ENCODE measurements at regions not wholly inside any gene's neighbourhood (a gene's known extent, or its start where the extent isn't known, plus 50 kb on each side); places are given as distances from the start of the nearest gene placed in this dataset.
"Not testable (repeated sequence)": the region's sequence is repeated elsewhere in the genome, so short reads cannot be mapped to it uniquely, and the experiment has no call there.

DNA sequence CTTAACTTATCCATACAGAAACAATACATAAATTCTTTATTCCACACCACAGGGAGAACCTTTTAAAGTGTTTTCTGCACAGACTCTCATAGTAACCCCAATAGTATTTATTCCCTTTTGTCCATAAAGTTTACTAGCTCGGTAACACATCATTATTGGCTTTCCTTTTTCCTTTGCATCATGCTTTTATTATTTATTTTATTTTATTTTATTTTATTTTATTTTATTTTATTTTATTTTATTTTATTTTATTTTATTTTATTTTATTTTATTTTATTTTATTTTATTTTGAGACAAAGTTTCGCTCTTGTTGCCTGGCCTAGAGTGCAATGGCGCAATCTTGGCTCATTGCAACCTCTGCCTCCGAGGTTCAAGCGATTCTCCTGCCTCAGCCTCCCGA lies 655.4 kb downstream of the VGLL3 start:
- 82 to 92% (median 84%) methylated on average over 6 of the region's 6 CpGs for WGBS, 3 donors
- H3K27ac ChIP-seq (ENCODE audit: low read depth in 1 of 3, low read length in 2 of 3); H3K4me3 ChIP-seq (ENCODE audit: low read depth in 1 of 3, low read length in 3 of 3); H3K9me3 ChIP-seq (ENCODE audit: control insufficient read depth in 2 of 2, insufficient read depth in 1 of 2, low read depth in 1 of 2, low read length in 1 of 2); H3K4me1 ChIP-seq (ENCODE audit: control insufficient read depth in 3 of 3, insufficient read depth in 2 of 3, low read depth in 1 of 3, low read length in 2 of 3); H3K27me3 ChIP-seq (ENCODE audit: control insufficient read depth in 3 of 3, insufficient read depth in 3 of 3, low read length in 3 of 3); H3K36me3 ChIP-seq (ENCODE audit: control insufficient read depth in 3 of 3, insufficient read depth in 2 of 3, low read depth in 1 of 3, low read length in 3 of 3); FAIRE-seq; DNase-seq: not testable (repeated sequence)

DNA sequence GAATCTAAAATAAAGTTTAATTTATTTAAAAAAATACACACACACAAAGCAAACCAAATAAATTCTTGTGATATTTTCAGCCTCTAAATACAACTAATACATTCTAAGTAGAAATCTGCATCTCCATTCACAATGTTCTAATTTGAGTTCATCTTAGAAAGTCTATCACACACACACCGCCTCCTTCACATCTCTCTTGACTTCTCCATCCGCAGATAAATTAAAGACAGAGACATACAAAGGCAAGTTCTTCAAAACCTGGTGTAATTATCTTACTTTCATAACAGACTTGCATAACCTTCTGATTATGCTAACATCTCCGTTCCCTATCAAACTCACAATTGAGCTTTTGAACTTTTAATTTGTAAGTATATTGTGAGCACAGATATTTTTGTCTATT lies 657.3 kb downstream of the VGLL3 start:
- H3K27me3 ChIP-seq (ENCODE audit: control insufficient read depth in 3 of 3, insufficient read depth in 3 of 3, low read length in 3 of 3): no peaks in the 10 kb centered on the region
- DNase-seq (no peak), FAIRE-seq (no peak)
- no peaks in the 10 kb centered on the region for H3K36me3 ChIP-seq (ENCODE audit: control insufficient read depth in 3 of 3, insufficient read depth in 2 of 3, low read depth in 1 of 3, low read length in 3 of 3)
- H3K27ac ChIP-seq (ENCODE audit: low read depth in 1 of 3, low read length in 2 of 3): no peak overlapping the region
- H3K4me1 ChIP-seq (ENCODE audit: control insufficient read depth in 3 of 3, insufficient read depth in 2 of 3, low read depth in 1 of 3, low read length in 2 of 3): no peaks in the 10 kb centered on the region
- no peak overlapping the region for H3K4me3 ChIP-seq (ENCODE audit: low read depth in 1 of 3, low read length in 3 of 3)
- H3K9me3 ChIP-seq (ENCODE audit: control insufficient read depth in 2 of 2, insufficient read depth in 1 of 2, low read depth in 1 of 2, low read length in 1 of 2): no peaks in the 10 kb centered on the region
- 90 to 91% (median 90%) methylated on average over 3 of the region's 3 CpGs for WGBS, 3 donors

DNA sequence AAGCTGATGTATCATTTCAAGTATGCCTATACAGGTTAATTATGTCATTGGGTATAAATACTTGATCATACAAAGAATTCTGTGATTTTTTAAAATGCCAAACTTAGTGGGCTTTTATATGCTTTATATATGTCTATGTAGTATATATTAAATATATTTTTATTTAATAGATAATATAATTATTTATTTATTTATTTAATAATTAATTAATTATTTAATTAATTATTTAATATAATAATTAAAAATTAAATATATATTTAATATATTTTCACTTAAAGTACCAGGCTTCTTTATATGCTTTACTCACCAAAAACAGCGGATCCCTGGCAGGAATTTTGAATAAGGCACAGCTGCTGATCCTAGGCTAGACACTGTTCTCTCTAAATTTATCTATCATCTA lies 687.0 kb downstream of the VGLL3 start:
- WGBS, 3 donors: 94 to 95% (median 95%) methylated on average over 1 of the region's 1 CpG
- Histone ChIP-seq H3K27ac (ENCODE audit: low read depth in 1 of 3, low read length in 2 of 3) (no peak overlapping the region), H3K36me3 (ENCODE audit: control insufficient read depth in 3 of 3, insufficient read depth in 2 of 3, low read depth in 1 of 3, low read length in 3 of 3) (no peaks in the 10 kb centered on the region), H3K4me1 (ENCODE audit: control insufficient read depth in 3 of 3, insufficient read depth in 2 of 3, low read depth in 1 of 3, low read length in 2 of 3) (no peaks in the 10 kb centered on the region), H3K9me3 (ENCODE audit: control insufficient read depth in 2 of 2, insufficient read depth in 1 of 2, low read depth in 1 of 2, low read length in 1 of 2) (no peaks in the 10 kb centered on the region), H3K27me3 (ENCODE audit: control insufficient read depth in 3 of 3, insufficient read depth in 3 of 3, low read length in 3 of 3) (no peaks in the 10 kb centered on the region), H3K4me3 (ENCODE audit: low read depth in 1 of 3, low read length in 3 of 3) (no peak overlapping the region)
- DNase-seq: no peak
- no peak for FAIRE-seq

DNA sequence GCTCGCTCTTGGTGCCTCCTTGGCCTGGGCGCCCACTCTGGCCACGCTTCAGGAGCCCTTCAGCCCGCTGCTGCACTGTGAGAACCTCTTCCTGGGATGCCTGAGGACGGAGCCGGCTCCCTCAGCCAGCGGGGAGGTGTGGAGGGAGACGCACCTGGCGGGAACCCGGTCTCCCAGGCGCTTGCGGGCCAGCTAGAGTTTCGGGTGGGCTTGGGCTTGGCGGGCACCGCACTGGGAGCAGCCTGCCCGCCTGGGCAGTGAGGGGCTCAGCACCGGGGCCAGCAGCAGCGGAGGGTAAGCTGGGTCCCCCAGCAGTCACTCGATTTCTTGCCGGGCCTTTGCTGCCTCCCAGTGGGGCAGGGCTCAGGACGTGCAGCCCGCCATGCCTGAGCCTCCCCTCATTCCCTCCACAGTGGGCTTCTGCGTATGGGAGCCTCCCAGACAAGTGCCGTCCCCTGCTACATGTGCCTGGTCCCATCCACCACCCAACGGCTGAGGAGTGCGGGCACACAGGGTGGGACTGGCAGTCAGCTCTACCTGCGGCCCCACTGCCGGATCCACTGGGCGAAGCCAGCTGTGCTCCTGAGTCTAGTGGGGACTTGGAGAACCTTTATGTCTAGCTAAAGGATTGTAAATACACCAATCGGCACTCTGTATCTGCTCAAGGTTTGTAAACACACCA lies 708.7 kb downstream of the VGLL3 start:
- FAIRE-seq (no peak), DNase-seq (no peak)
- Histone ChIP-seq H3K27ac (ENCODE audit: low read depth in 1 of 3, low read length in 2 of 3) (no peak overlapping the region), H3K9me3 (ENCODE audit: control insufficient read depth in 2 of 2, insufficient read depth in 1 of 2, low read depth in 1 of 2, low read length in 1 of 2) (peaks cover 0 to 7% of the 10 kb centered on the region in 2 donors), H3K4me3 (ENCODE audit: low read depth in 1 of 3, low read length in 3 of 3) (no peak overlapping the region), H3K36me3 (ENCODE audit: control insufficient read depth in 3 of 3, insufficient read depth in 2 of 3, low read depth in 1 of 3, low read length in 3 of 3) (no peaks in the 10 kb centered on the region), H3K27me3 (ENCODE audit: control insufficient read depth in 3 of 3, insufficient read depth in 3 of 3, low read length in 3 of 3) (no peaks in the 10 kb centered on the region), H3K4me1 (ENCODE audit: control insufficient read depth in 3 of 3, insufficient read depth in 2 of 3, low read depth in 1 of 3, low read length in 2 of 3) (no peaks in the 10 kb centered on the region)
- 87 to 92% (median 91%) methylated on average over 30 of the region's 30 CpGs for WGBS, 3 donors

DNA sequence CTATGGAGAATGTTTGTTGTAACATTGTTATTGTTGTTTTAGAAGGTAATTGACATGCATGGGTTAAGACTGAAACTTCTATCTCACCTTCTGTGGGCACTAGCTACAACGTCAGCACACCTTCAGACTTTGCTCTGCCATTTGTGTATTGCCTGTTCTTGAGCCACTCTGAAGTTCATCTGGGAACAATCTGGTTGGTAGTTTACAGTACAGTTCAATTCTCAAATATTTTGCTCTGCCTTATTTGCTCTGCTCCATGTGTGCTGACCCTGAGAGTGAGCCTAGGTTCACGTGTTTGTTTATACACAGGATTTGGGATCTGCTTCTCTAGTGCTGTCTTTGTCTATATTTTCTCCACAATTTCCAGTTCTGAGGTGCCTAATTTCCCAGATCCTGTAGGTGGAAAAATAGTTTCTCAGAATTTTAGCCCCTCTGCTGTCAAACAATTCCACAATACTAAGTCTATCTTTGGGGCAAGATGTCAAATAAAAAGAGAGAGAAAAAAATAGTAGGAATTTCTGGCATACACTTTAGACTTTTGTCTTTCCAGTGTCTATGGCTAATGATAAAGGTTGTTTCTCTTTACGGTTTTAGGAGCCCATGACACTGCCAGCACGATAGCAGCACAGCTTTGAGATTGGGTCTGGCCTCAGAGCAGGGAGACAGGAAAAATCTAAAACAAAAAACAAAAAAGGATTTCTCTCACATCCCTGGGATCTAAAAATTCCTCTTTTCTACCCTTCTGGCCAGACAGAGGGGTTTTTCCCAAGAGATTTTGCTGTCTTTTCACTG lies 721.4 kb downstream of the VGLL3 start:
- no peak overlapping the region for H3K4me3 ChIP-seq (ENCODE audit: low read depth in 1 of 3, low read length in 3 of 3)
- no peaks in the 10 kb centered on the region for H3K27me3 ChIP-seq (ENCODE audit: control insufficient read depth in 3 of 3, insufficient read depth in 3 of 3, low read length in 3 of 3)
- no peak for FAIRE-seq
- no peaks in the 10 kb centered on the region for H3K9me3 ChIP-seq (ENCODE audit: control insufficient read depth in 2 of 2, insufficient read depth in 1 of 2, low read depth in 1 of 2, low read length in 1 of 2)
- H3K4me1 ChIP-seq (ENCODE audit: control insufficient read depth in 3 of 3, insufficient read depth in 2 of 3, low read depth in 1 of 3, low read length in 2 of 3): no peaks in the 10 kb centered on the region
- no peak overlapping the region for H3K27ac ChIP-seq (ENCODE audit: low read depth in 1 of 3, low read length in 2 of 3)
- H3K36me3 ChIP-seq (ENCODE audit: control insufficient read depth in 3 of 3, insufficient read depth in 2 of 3, low read depth in 1 of 3, low read length in 3 of 3): no peaks in the 10 kb centered on the region
- 27 to 46% (median 29%) methylated on average over 4 of the region's 4 CpGs for WGBS, 3 donors
- DNase-seq: peak in 1 of 2 donors; percentile 4

DNA sequence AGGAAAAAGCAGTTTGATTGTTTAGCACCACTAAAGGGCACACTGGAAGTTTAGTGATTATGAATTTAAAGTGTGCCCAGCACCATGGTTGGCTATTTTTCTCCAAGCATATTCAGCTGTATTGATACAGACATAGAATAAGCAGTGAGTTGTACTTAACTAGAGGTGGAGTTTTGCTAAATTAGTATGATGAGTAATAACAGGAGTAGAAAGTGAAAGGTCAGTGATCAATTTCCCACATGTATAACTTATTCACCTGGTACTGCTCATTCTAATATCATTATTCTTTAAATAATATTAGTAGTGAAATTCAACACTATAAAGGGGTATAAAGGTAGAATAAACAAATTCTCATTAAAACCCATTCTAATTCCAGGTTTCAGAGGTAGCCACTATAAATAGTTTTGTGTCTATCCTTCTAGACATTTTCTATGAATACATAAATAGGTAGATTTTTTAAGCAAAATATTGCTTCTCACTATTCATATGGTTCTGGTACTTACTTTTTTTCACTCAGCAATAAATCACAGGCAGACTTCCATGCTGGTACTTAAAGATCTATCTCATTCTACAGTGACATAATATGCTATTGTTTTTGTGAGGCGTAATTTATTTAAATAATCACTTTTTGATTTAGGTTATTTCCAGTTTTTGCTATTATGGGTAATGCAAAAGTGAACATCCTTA lies 732.9 kb downstream of the VGLL3 start:
- no peak for DNase-seq
- no peak for FAIRE-seq
- 85 to 95% (median 94%) methylated on average over 1 of the region's 1 CpG for WGBS, 3 donors
- no peaks in the 10 kb centered on the region for H3K27me3 ChIP-seq (ENCODE audit: control insufficient read depth in 3 of 3, insufficient read depth in 3 of 3, low read length in 3 of 3)
- H3K27ac ChIP-seq (ENCODE audit: low read depth in 1 of 3, low read length in 2 of 3): no peak overlapping the region
- H3K36me3 ChIP-seq (ENCODE audit: control insufficient read depth in 3 of 3, insufficient read depth in 2 of 3, low read depth in 1 of 3, low read length in 3 of 3): no peaks in the 10 kb centered on the region
- H3K4me1 ChIP-seq (ENCODE audit: control insufficient read depth in 3 of 3, insufficient read depth in 2 of 3, low read depth in 1 of 3, low read length in 2 of 3): no peaks in the 10 kb centered on the region
- no peak overlapping the region for H3K4me3 ChIP-seq (ENCODE audit: low read depth in 1 of 3, low read length in 3 of 3)
- no peaks in the 10 kb centered on the region for H3K9me3 ChIP-seq (ENCODE audit: control insufficient read depth in 2 of 2, insufficient read depth in 1 of 2, low read depth in 1 of 2, low read length in 1 of 2)

DNA sequence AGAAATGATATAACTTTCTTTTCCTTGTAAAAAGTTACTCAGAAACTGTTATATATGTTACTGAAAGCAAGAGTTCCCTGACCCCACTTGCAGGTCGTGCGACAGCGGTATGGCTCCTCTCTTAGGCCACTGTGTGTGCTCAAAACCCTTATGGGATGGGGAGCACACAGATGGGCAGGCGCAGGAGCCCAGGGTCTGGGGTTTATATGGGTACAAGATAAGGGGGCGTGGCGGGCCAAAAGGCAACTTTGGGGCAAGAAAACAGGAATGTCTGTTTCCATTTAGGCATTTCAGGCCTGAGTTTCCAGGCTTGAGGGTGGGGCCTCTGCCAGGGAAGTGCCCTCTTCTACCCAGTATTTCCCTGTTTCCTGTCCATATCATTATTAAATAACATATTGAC lies 736.5 kb downstream of the VGLL3 start:
- H3K4me1 ChIP-seq (ENCODE audit: control insufficient read depth in 3 of 3, insufficient read depth in 2 of 3, low read depth in 1 of 3, low read length in 2 of 3): no peaks in the 10 kb centered on the region
- 74 to 91% (median 88%) methylated on average over 6 of the region's 6 CpGs for WGBS, 3 donors
- no peak for DNase-seq
- no peaks in the 10 kb centered on the region for H3K36me3 ChIP-seq (ENCODE audit: control insufficient read depth in 3 of 3, insufficient read depth in 2 of 3, low read depth in 1 of 3, low read length in 3 of 3)
- H3K4me3 ChIP-seq (ENCODE audit: low read depth in 1 of 3, low read length in 3 of 3): no peak overlapping the region
- FAIRE-seq: no peak
- no peaks in the 10 kb centered on the region for H3K9me3 ChIP-seq (ENCODE audit: control insufficient read depth in 2 of 2, insufficient read depth in 1 of 2, low read depth in 1 of 2, low read length in 1 of 2)
- no peaks in the 10 kb centered on the region for H3K27me3 ChIP-seq (ENCODE audit: control insufficient read depth in 3 of 3, insufficient read depth in 3 of 3, low read length in 3 of 3)
- no peak overlapping the region for H3K27ac ChIP-seq (ENCODE audit: low read depth in 1 of 3, low read length in 2 of 3)

DNA sequence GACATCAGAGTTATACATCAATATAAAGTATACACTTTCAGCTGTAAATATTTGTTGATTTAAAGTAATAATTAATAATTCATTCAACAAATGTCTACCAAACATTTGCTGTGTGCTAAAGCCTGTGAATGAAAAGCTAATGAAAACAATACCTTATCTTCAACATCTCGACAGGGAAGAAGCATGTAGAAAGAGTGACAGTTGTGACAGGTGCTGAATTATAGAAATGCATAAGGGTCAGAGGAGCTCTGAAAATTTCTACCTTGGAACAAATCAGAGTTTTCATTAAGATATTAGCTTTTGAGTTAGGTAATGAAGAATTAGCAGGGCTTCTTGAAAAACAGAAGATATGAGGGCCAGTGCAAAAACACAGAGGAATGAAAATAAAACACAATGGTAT lies 739.2 kb downstream of the VGLL3 start:
- no peaks in the 10 kb centered on the region for H3K27me3 ChIP-seq (ENCODE audit: control insufficient read depth in 3 of 3, insufficient read depth in 3 of 3, low read length in 3 of 3)
- no peaks in the 10 kb centered on the region for H3K4me1 ChIP-seq (ENCODE audit: control insufficient read depth in 3 of 3, insufficient read depth in 2 of 3, low read depth in 1 of 3, low read length in 2 of 3)
- H3K36me3 ChIP-seq (ENCODE audit: control insufficient read depth in 3 of 3, insufficient read depth in 2 of 3, low read depth in 1 of 3, low read length in 3 of 3): no peaks in the 10 kb centered on the region
- H3K9me3 ChIP-seq (ENCODE audit: control insufficient read depth in 2 of 2, insufficient read depth in 1 of 2, low read depth in 1 of 2, low read length in 1 of 2): no peaks in the 10 kb centered on the region
- FAIRE-seq (no peak), DNase-seq (no peak)
- no peak overlapping the region for H3K4me3 ChIP-seq (ENCODE audit: low read depth in 1 of 3, low read length in 3 of 3)
- no peak overlapping the region for H3K27ac ChIP-seq (ENCODE audit: low read depth in 1 of 3, low read length in 2 of 3)
- WGBS, 3 donors: 17 to 29% (median 27%) methylated on average over 1 of the region's 1 CpG
